Loucy (cell line): ENCODE measurements at regions not wholly inside any gene's neighbourhood (a gene's known extent, or its start where the extent isn't known, plus 50 kb on each side); places are given as distances from the start of the nearest gene placed in this dataset.
A peak's percentile ranks its signal among the peaks of the same experiment; 100 is the strongest.

Experiments
- H2AFZ ChIP-seq: fragments of 200-600 bp; sonication (generic); 2 replicates; pipeline ENCODE4 v1.6.0; 2016; ENCODE audit warnings: antibody characterized with exemption, mild to moderate bottlenecking, low read length, moderate library complexity
- H3F3A ChIP-seq: fragments of 200-600 bp; 2 replicates; pipeline ENCODE4 v1.6.0; 2016; ENCODE audit warnings: antibody characterized with exemption, low read depth, mild to moderate bottlenecking
- H3K27me3 ChIP-seq: fragments of 200-600 bp; sonication (generic); 2 replicates; pipeline ENCODE4 v1.6.1; 2014; ENCODE audit warnings: low read length, mild to moderate bottlenecking; ENCODE audit not compliant: insufficient read depth, poor library complexity, severe bottlenecking
- H3K36me3 ChIP-seq: fragments of 200-600 bp; sonication (generic); 2 replicates; pipeline ENCODE4 v1.6.1; 2016; ENCODE audit warnings: low read length; ENCODE audit not compliant: insufficient read depth
- H3K4me1 ChIP-seq: fragments of 200-600 bp; sonication (generic); 2 replicates; pipeline ENCODE4 v1.5.1; 2014; ENCODE audit warnings: low read length, mild to moderate bottlenecking; ENCODE audit not compliant: insufficient read depth, poor library complexity, severe bottlenecking
- H3K4me2 ChIP-seq: fragments of 200-600 bp; sonication (generic); 2 replicates; pipeline ENCODE4 v1.6.0; 2014; ENCODE audit warnings: antibody characterized with exemption, low read length, low read depth, mild to moderate bottlenecking; ENCODE audit not compliant: poor library complexity, severe bottlenecking
- H3K4me3 ChIP-seq: fragments of 200-600 bp; sonication (generic); 2 replicates; pipeline ENCODE4 v1.5.1; 2014; ENCODE audit warnings: low read length, mild to moderate bottlenecking, mixed read lengths; ENCODE audit not compliant: poor library complexity, severe bottlenecking
- H3K79me2 ChIP-seq: fragments of 200-600 bp; sonication (generic); 2 replicates; pipeline ENCODE4 v1.6.1; 2014; ENCODE audit warnings: low read length; ENCODE audit not compliant: insufficient read depth
- H3K9ac ChIP-seq: fragments of 200-600 bp; sonication (generic); 2 replicates; pipeline ENCODE4 v1.6.0; 2014; ENCODE audit warnings: mild to moderate bottlenecking, low read depth, low read length, moderate library complexity; ENCODE audit not compliant: poor library complexity, severe bottlenecking
- H3K9me2 ChIP-seq: fragments of 200-600 bp; sonication (generic); replicated peaks from 2 replicates; pipeline ENCODE4 v1.6.1; 2016; ENCODE audit warnings: low read depth, low read length, mixed read lengths
- H3K9me3 ChIP-seq: fragments of 200-600 bp; sonication (generic); 2 replicates; pipeline ENCODE4 v1.6.1; 2014; ENCODE audit warnings: mild to moderate bottlenecking, antibody characterized with exemption, low read length, low read depth; ENCODE audit not compliant: insufficient read depth
- H4K20me1 ChIP-seq: fragments of 200-600 bp; sonication (generic); 2 replicates; pipeline ENCODE4 v1.6.0; 2014; ENCODE audit warnings: antibody characterized with exemption, low read length, mild to moderate bottlenecking; ENCODE audit not compliant: insufficient read depth, poor library complexity, severe bottlenecking
- CTCF ChIP-seq: fragments of 200-600 bp; sonication (generic); conservative IDR thresholded peaks from 2 replicates; pipeline ENCODE4 v1.5.1; 2014; ENCODE audit warnings: mild to moderate bottlenecking, antibody characterized with exemption, low read length
- EZH2phosphoT487 ChIP-seq: fragments of 200-600 bp; IDR thresholded peaks from 2 replicates; pipeline ENCODE4 v1.6.1; 2018; ENCODE audit warnings: antibody characterized with exemption, mild to moderate bottlenecking, moderate library complexity, borderline replicate concordance

DNA sequence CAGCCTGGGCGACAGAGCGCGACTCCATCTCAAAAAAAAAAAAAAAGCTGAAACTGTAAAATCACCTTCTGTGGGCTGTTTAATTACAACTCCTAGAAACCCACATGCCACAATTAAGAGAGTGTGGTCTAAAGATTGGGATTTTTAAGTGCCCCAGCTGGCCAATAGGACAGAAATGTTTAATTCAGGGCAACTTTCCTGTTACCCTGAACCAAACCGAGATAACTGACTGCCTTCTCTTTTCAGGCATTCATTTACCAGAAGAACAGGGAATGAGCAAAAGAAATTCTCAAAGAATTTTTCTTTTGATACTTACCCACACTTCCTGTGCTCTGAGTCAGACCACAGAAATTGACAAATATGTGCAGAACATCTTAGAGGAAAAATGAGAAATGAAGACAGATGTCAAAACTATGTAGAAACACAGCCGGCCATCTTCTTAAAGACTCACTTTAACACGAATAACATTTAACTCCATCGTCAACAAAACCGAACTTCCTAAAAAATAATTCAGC lies 221.3 kb upstream of the DAPK1 start:
- TF ChIP-seq CTCF, result no peak
- 0 out of 2 replicates have a peak, but pooled peaks have one; percentile 36 for TF ChIP-seq EZH2phosphoT487
- no peaks in the 10 kb centered on the region for H3K36me3 ChIP-seq
- no peak overlapping the region for H2AFZ ChIP-seq
- no peak overlapping the region for H3K9ac ChIP-seq
- H3K4me1 ChIP-seq, result no peaks in the 10 kb centered on the region
- H3K27me3 ChIP-seq, result peaks cover 56% of the 10 kb centered on the region
- no peaks in the 10 kb centered on the region for H3F3A ChIP-seq
- no peaks in the 10 kb centered on the region for H3K9me3 ChIP-seq
- H3K4me3 ChIP-seq, result no peak overlapping the region
- no peaks in the 10 kb centered on the region for H4K20me1 ChIP-seq
- H3K79me2 ChIP-seq, result no peaks in the 10 kb centered on the region
- no peaks in the 10 kb centered on the region for H3K9me2 ChIP-seq
- H3K4me2 ChIP-seq, result no peak overlapping the region

GRCh38 chr9:87276851-87277261 lies 220.8 kb upstream of the DAPK1 start:
- no peaks in the 10 kb centered on the region for H3K9me2 ChIP-seq
- no peak overlapping the region for H3K4me3 ChIP-seq
- H3K9me3 ChIP-seq, result no peaks in the 10 kb centered on the region
- no peak overlapping the region for H2AFZ ChIP-seq
- no peaks in the 10 kb centered on the region for H4K20me1 ChIP-seq
- no peaks in the 10 kb centered on the region for H3K4me1 ChIP-seq
- no peaks in the 10 kb centered on the region for H3K79me2 ChIP-seq
- TF ChIP-seq EZH2phosphoT487 (no peak), CTCF (no peak)
- H3K27me3 ChIP-seq, result peaks cover 57% of the 10 kb centered on the region
- H3K4me2 ChIP-seq, result no peak overlapping the region
- no peaks in the 10 kb centered on the region for H3K36me3 ChIP-seq
- no peak overlapping the region for H3K9ac ChIP-seq
- no peaks in the 10 kb centered on the region for H3F3A ChIP-seq

- H3K9ac ChIP-seq, result no peak overlapping the region
- H3K36me3 ChIP-seq, result no peaks in the 10 kb centered on the region
- no peaks in the 10 kb centered on the region for H3F3A ChIP-seq
- no peaks in the 10 kb centered on the region for H3K9me3 ChIP-seq
- peaks cover 57% of the 10 kb centered on the region for H3K27me3 ChIP-seq
- H2AFZ ChIP-seq, result no peak overlapping the region
- no peak overlapping the region for H3K4me2 ChIP-seq
- no peak for TF ChIP-seq EZH2phosphoT487
- TF ChIP-seq CTCF, result no peak
- H3K79me2 ChIP-seq, result no peaks in the 10 kb centered on the region
- no peaks in the 10 kb centered on the region for H4K20me1 ChIP-seq
- no peaks in the 10 kb centered on the region for H3K9me2 ChIP-seq
- H3K4me1 ChIP-seq, result no peaks in the 10 kb centered on the region
- no peak overlapping the region for H3K4me3 ChIP-seq
These were observed 220.3 kb upstream of the DAPK1 start for GRCh38 chr9:87277346-87277745.
